OCI-LY1 (cell line): ENCODE measurements at regions not wholly inside any gene's neighbourhood (a gene's known extent, or its start where the extent isn't known, plus 50 kb on each side); places are given as distances from the start of the nearest gene placed in this dataset.

Experiments used
- EZH2 ChIP-seq: fragments of 200-600 bp; sonication (generic), shearing (Covaris generic); IDR thresholded peaks from 2 replicates; pipeline ENCODE4 v1.8.0; 2017; ENCODE audit warnings: borderline replicate concordance, mixed run types, mild to moderate bottlenecking, antibody characterized with exemption, low read length, moderate library complexity, mixed read lengths
- TF ChIP-seq, protein P1 (sequence below): fragments of 200-600 bp; sonication (generic), shearing (Covaris generic); IDR thresholded peaks from 2 replicates; pipeline ENCODE4 v1.5.1; 2017; ENCODE audit warnings: mild to moderate bottlenecking, antibody characterized with exemption, low read length, moderate library complexity, mixed read lengths

- TF ChIP-seq, protein P1, sequence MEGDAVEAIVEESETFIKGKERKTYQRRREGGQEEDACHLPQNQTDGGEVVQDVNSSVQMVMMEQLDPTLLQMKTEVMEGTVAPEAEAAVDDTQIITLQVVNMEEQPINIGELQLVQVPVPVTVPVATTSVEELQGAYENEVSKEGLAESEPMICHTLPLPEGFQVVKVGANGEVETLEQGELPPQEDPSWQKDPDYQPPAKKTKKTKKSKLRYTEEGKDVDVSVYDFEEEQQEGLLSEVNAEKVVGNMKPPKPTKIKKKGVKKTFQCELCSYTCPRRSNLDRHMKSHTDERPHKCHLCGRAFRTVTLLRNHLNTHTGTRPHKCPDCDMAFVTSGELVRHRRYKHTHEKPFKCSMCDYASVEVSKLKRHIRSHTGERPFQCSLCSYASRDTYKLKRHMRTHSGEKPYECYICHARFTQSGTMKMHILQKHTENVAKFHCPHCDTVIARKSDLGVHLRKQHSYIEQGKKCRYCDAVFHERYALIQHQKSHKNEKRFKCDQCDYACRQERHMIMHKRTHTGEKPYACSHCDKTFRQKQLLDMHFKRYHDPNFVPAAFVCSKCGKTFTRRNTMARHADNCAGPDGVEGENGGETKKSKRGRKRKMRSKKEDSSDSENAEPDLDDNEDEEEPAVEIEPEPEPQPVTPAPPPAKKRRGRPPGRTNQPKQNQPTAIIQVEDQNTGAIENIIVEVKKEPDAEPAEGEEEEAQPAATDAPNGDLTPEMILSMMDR = no peak
- no peak for TF ChIP-seq EZH2
Observed at GRCh38 chr9:79008916-79009315, 562.8 kb upstream of the TLE4 start.
